Stimulated activated effector memory CD8-positive, alpha-beta T cell treated with anti-CD3 and anti-CD28 coated beads, Interleukin-12 subunit alpha, Interleukin-12 subunit beta, amount 100 ng/mL, for 72 hours (primary cell): ENCODE measurements at regions not wholly inside any gene's neighbourhood (a gene's known extent, or its start where the extent isn't known, plus 50 kb on each side); places are given as distances from the start of the nearest gene placed in this dataset.

Source experiments
- ATAC-seq: fragments of 150-1000 bp; cut with Tn5 transposase; 2 replicates; pipeline ENCODE4 v1.10.0; 2021
- DNase-seq, 2 donors: peaks; one replicate each; pipeline ENCODE4 v3.0.0; 2021 to 2022; ENCODE audit warnings: low spot score in 2 of 2
- H3K27ac Mint-ChIP-seq: one replicate; pipeline ENCODE4 v1.8.0; 2022; ENCODE audit warnings: mild to moderate bottlenecking, mixed read lengths
- H3K36me3 Mint-ChIP-seq: one replicate; pipeline ENCODE4 v1.8.0; 2022; ENCODE audit warnings: mild to moderate bottlenecking, mixed read lengths
- H3K4me1 Mint-ChIP-seq: one replicate; pipeline ENCODE4 v1.8.0; 2022; ENCODE audit warnings: mixed read lengths
- H3K4me3 Mint-ChIP-seq: one replicate; pipeline ENCODE4 v1.8.0; 2022; ENCODE audit warnings: mild to moderate bottlenecking, mixed read lengths
- H3K9me3 Mint-ChIP-seq: one replicate; pipeline ENCODE4 v1.8.0; 2022; ENCODE audit warnings: mixed read lengths

DNA sequence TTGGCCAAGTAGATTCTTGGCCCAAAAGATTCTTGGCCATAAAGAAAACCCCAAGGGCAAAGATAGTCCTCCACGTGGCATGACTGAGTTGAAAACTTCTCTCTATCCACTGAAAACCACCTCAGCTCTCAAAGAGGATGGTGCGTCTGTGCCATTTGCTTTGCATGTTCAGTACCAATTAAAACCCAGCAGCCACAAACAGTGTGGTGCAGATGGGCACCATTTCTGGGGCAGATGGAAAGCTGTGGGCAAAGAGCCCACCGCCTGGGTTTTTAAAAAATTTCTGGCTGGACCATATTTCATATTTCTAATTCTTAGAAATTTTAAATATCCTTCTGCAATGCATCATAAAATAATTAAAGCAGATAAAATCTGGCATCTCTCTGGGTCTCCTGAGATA is 84.5 kb upstream of the PUM3 start:
- no peak for DNase-seq

DNA sequence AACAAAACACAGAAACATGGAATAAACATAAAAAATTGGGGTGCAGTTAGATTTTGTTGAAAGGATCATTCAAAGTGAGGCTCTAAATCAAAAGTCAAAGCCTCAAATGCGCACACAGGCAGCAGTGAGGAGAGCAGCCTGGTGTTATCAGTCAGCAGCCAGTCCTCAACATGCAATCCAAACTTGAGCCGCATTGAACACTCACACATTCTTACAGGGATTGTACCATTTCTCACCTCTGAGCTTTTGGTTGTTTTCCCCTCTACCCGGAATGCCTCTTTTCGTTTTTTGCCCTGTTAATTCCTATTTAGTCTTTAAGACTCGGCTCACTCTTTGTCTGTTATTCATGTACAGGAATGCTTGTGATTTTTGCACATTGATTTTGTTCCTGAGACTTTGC is 81.1 kb upstream of the PUM3 start:
- Mint-ChIP-seq H3K27ac (no peak overlapping the region), H3K9me3 (peaks cover 2% of the 10 kb centered on the region), H3K4me1 (no peaks in the 10 kb centered on the region), H3K4me3 (no peak overlapping the region), H3K36me3 (no peaks in the 10 kb centered on the region)
- DNase-seq = no peak
- no peak for ATAC-seq

More for the DNA sequence above, 84.5 kb upstream of the PUM3 start:
- Mint-ChIP-seq H3K4me1 (no peaks in the 10 kb centered on the region), H3K27ac (no peak overlapping the region), H3K36me3 (no peaks in the 10 kb centered on the region), H3K4me3 (no peak overlapping the region), H3K9me3 (peaks cover 2% of the 10 kb centered on the region)
- no peak for ATAC-seq

DNA sequence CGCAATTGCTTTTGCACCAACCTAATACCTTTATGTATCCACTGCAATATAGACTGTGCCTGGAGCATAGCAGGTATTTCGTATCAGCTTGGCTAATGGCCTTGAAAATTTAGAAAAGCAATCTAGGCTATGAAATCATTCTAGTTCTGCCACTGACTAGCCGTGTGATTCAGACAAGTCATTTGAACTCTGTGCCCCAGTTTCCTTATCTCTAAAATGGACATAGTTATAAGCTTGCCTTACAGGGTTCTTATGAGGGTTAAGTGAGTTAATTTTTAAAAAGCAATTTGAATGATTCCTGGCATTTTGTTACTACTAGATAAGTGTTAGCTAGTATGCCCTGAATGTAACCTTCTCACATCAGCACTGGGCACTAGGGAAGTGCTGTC is 80.5 kb upstream of the PUM3 start:
- DNase-seq (no peak), ATAC-seq (no peak)
- Mint-ChIP-seq H3K4me3 (no peak overlapping the region), H3K4me1 (no peaks in the 10 kb centered on the region), H3K9me3 (peaks cover 2% of the 10 kb centered on the region), H3K27ac (no peak overlapping the region), H3K36me3 (no peaks in the 10 kb centered on the region)

DNA sequence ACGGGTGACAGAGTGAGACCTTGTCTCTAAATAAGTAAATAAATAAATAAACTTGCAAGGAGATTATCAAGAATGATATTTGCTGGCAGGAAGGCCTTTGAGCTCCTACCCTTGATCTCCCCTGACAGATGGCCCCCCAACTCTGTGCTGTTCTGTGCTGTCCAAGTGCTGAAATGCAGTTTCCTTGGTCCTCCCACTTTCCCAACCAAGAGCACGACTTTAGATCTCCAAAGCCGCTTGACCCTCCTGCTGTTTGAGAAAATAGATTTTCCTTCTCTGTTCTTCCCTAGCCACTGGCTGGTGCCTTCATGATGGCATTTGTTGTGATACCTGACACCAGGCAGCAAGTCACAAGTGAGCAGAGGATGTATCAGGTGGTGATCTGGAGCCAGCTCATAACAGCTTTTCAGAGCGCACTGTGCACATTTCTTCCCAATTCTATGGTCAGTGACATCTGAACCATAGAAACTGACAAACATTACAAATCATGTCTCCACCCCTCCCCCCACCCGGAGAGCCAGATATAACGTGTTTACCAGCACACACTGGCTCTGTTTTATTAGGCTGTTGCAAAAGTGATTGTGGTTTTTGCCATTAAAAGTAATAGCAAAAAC is 80.0 kb upstream of the PUM3 start:
- H3K4me1 Mint-ChIP-seq = no peaks in the 10 kb centered on the region
- no peak overlapping the region for H3K4me3 Mint-ChIP-seq
- no peak overlapping the region for H3K27ac Mint-ChIP-seq
- H3K36me3 Mint-ChIP-seq = no peaks in the 10 kb centered on the region
- ATAC-seq = no peak
- no peak for DNase-seq
- peaks cover 2% of the 10 kb centered on the region for H3K9me3 Mint-ChIP-seq

DNA sequence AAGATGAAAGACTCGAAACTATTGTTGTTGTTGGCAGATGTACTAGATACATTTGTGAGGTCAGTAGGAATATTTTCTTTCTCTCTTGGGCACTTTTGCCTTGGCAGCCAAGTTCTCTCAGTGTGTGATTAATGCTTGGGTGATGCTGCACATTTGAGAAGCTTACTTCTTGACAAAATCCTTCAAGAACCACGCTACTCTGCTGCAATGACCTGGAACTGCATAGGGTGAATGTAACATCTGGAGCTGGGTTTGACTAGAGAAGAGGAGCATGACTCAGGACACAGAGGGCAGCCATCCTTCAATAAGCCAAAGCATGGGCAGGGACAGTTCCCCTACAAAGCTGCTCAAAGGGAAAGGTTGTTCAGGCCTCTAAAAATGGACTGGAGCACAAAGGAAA is 75.5 kb upstream of the PUM3 start:
- Mint-ChIP-seq H3K36me3 (no peaks in the 10 kb centered on the region), H3K4me1 (no peaks in the 10 kb centered on the region), H3K9me3 (no peaks in the 10 kb centered on the region), H3K27ac (no peak overlapping the region), H3K4me3 (no peak overlapping the region)
- no peak for DNase-seq
- ATAC-seq = no peak

DNA sequence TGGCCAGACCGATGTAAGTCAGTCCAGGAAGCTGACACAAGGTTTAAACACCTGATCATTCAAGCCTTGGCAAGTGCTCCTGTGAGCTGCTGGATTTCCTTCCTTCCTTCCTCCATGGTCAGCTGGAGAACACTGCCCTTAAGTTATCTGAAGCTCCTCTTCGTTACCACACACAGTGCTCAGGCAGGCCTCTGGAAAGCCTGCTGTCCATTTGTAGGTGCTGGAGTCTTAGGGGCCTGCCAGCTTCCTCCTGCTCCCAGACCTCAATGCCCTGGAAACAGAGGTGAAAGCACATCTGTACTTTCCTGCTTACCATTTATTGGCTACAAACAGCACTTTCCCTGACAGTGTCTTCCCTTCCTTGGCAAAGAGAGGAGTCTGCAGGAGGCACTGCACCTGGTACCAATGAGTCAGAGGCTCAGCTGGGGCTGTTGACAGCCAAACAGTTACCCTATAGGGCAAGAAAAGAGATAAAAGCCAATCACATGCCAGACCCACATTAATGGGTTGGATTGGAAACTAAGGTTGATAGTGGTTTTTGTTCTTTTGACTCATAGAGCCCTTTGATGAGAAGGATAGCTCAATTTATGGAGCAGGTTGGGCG is 72.6 kb upstream of the PUM3 start:
- ATAC-seq (no peak), DNase-seq (no peak)
- Mint-ChIP-seq H3K9me3 (no peaks in the 10 kb centered on the region), H3K27ac (no peak overlapping the region), H3K4me3 (no peak overlapping the region), H3K4me1 (no peaks in the 10 kb centered on the region), H3K36me3 (no peaks in the 10 kb centered on the region)

DNA sequence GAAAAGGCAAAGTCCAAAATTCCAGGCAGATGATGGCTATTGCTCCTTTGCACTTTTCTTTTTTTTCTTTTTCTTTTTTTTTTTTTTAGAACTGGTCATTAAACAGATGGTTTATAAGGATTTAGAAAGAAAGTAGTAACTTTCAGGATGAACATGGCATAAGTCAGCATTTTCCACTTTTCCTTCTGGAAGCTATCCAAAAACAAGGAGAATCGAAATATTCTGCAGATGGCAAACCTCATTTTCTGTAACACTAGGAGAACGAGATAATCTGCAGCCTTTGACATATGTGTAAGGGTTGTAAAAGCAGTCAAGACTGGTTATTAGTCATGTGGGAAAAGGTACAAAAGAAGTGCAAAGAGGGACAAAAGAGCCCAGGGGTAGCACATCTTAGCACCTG is 69.1 kb upstream of the PUM3 start:
- H3K27ac Mint-ChIP-seq = no peak overlapping the region
- H3K4me1 Mint-ChIP-seq = no peaks in the 10 kb centered on the region
- no peak overlapping the region for H3K4me3 Mint-ChIP-seq
- H3K9me3 Mint-ChIP-seq = no peaks in the 10 kb centered on the region
- H3K36me3 Mint-ChIP-seq = no peaks in the 10 kb centered on the region
- no peak for ATAC-seq
- DNase-seq = no peak

DNA sequence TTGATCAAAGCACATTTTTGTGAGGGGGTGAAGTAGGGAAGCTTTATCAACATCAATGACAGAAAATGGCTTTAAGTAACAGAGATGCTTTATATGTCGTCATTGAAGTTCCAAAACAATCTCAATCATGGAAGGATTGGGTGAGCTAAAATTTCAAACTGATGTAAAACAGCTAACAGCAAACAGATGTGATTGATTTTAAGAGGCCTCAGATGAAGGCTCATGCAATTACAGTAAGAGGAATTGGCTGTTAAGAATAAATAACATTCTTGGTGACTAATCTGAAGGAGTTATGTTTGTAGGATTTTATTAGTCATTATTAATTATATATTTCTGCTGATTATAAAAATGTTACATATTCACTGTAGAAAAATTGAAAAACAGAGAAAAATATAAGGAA is 63.5 kb upstream of the PUM3 start:
- Mint-ChIP-seq H3K4me1 (no peaks in the 10 kb centered on the region), H3K4me3 (no peak overlapping the region), H3K9me3 (no peaks in the 10 kb centered on the region), H3K36me3 (no peaks in the 10 kb centered on the region), H3K27ac (no peak overlapping the region)
- ATAC-seq (no peak), DNase-seq (no peak)

DNA sequence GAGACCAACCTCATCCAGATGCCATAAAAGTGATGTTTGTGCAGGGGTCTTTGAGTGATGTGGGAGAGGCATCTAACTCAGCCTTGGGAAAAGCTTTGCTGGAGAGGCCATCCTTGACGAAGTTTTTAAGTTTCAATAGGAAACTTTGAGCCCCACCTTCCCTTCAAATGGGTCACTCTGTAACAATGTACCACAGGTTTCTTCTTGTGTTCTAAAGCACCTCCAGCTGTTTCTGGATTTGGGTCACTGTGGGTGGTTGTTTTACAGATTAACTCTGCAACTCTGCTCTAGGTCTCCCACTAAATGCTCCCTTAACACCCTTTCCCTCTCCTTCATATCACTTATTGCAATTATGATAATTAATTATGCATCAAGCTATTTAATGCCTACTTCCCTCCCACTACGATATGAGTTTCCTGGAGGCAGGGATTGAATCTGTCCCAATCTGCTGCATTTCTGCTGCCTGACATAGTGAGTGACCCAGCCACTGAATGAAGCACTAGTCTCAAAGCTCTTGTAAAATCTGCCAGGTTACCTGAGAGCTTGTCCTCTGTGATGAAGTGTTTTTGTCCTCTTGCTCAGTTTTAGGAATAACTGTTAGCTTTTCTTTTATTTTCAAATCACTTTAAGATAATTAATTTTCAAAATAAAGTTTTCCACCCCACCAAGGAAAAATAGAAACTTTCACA is 60.5 kb upstream of the PUM3 start:
- H3K36me3 Mint-ChIP-seq = no peaks in the 10 kb centered on the region

More for the DNA sequence above, 60.5 kb upstream of the PUM3 start:
- no peak for ATAC-seq
- Mint-ChIP-seq H3K9me3 (peaks cover 4% of the 10 kb centered on the region), H3K4me3 (no peak overlapping the region), H3K27ac (no peak overlapping the region), H3K4me1 (no peaks in the 10 kb centered on the region)
- no peak for DNase-seq
